ENCODE measurements at regions not wholly inside any gene's neighbourhood (a gene's known extent, or its start where the extent isn't known, plus 50 kb on each side); places are given as distances from the start of the nearest gene placed in this dataset.

DNA sequence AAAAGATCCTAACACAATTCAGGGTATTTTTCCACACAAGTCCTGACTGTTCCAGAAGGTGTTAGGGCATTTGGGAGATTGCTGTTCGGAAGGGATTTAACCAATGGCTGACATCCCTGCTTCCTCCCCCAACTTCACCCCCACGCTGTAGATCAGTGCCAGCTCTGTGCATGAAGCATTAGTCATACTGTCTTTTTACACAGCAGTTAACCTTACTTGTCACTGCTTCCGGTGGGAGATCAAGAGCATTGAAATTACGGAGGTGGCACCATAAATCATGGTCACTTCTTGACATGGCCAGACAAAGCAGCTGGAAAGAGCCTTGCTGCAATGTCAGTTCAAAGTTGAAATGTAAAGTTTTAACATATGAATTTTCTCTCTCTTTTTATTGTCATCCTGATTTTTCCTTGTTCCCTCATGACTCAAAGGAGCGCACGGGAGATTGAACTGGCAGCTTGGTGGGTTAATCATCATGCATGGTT, 70.2 kb downstream of the HRH4 start:
- in situ Hi-C loops (cut with HindIII; ENCODE audit: low sequenced_read_pairs): no loop called here

- in situ Hi-C loops (cut with HindIII; ENCODE audit: low sequenced_read_pairs): no loop called here
Observed at GRCh38 chr18:24534271-24534670, 73.8 kb downstream of the HRH4 start.

GRCh38 chr18:24534737-24535136, 74.3 kb downstream of the HRH4 start:
- in situ Hi-C loops (cut with HindIII; ENCODE audit: low sequenced_read_pairs): no loop called here

DNA sequence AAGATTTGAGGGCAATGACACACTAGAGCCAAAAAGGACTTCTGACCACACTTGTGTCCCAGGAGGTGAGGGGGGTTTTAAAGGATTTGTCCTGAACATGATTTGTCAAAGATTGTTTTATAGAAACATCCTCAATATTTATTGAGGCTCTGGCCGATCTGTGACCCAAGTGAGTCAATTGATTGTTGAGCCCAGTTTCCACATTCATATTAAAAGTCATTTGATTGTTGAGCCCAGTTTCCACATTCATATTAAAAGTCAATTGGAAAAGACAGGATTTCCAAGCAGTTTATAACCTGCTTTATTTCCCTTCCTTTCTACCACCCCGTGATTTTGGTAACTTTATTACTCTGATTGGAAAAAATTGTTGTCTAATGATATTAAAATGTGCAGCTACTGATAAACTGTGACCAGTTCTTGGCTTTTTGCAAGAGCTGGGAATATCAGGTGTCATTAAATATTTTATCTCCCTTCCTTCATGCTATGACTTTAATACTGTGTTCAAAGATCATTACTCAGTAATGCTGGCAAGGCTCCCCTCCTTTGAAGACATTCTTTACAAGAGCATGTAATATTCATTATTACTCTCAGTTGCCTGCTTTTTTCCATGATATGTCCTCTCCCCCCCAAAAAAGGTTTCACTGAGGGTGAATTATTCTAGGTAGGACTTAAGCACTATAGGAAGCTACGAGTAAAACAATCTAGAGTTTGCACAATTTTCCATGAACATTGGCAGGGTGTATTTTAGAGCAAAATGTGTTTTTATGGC, 75.3 kb downstream of the HRH4 start:
- in situ Hi-C loops (cut with HindIII; ENCODE audit: low sequenced_read_pairs): no loop called here

DNA sequence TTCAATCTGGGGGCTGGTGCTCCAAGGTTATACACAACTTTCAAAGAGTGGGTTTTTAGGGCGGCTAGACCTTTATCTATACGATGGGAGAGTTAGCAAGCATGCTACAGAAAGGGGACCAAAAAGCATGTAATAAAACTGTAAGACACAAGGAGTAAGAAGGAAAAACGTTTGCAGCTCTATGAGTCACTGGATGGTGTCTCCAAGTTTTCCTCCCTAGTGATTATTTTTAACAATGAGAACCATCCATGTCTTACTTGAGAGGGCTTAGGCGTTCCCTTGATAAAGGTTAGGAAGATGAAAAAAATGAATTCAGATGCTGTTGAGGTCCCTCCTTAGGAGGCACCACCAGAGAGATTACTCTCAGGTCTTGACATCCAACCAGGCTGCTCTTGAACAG, 75.9 kb downstream of the HRH4 start:
- in situ Hi-C loops (cut with HindIII; ENCODE audit: low sequenced_read_pairs): no loop called here

DNA sequence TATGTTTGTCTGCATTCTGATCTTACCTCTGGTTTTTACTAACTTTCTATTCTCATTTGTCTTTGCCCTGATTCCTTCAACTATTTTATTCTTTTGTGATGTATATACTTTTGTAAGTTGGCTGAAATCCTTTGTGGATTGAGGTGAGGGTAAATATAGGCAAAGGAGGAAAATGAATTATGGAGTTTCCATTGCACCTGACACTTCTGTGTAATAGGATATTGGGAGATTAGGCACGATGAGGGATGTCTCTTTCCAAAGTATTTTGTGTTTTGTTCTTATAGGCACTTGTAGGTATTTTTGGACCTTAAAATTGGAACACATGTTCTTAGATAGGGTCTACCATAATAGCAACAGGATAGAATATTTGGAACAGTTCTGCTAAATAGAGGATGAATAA, 76.4 kb downstream of the HRH4 start:
- in situ Hi-C loops (cut with HindIII; ENCODE audit: low sequenced_read_pairs): no loop called here

- in situ Hi-C loops (cut with HindIII; ENCODE audit: low sequenced_read_pairs): no loop called here
Observed at GRCh38 chr18:24538414-24539264, 78.2 kb downstream of the HRH4 start.

DNA sequence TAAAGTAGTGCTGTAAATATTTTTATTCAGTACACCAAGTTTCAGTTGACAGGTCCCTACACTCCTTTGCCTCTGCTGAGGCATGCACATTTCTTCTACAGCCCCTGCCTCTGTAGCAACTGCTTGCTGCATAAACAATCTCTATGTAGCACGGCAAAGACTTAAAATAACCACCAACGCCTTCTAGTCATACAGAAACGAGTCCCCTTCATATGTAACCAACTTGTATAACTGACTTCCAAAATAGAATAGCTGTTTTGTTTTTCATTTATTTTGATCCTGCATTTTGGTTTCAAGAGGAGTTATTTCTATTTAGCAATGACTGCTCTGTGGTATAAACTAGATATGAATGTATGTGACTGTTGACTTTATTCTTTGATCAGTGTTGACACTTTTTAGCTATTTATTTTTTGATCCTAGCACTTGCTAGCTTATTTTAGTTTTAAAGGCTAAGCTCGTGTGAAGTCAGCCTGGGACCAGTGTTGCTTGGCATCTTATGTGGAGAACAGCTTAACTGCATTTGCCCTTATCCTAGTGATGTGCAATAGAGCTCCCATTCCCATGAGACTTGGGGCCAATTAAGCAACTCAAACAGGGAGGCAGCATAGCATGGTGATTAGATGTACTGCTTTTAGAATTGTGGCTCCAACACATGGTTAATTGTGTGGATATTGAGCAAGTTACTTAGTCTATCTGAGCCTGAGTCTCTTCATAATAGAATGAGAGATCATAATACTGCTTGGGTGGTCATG, 79.6 kb downstream of the HRH4 start:
- in situ Hi-C loops (cut with HindIII; ENCODE audit: low sequenced_read_pairs): no loop called here

GRCh38 chr18:24540896-24541295, 80.5 kb downstream of the HRH4 start:
- in situ Hi-C loops (cut with HindIII; ENCODE audit: low sequenced_read_pairs): no loop called here

GRCh38 chr18:24543086-24543794, 82.8 kb downstream of the HRH4 start:
- in situ Hi-C loops (cut with HindIII; ENCODE audit: low sequenced_read_pairs): no loop called here

- in situ Hi-C loops (cut with HindIII; ENCODE audit: low sequenced_read_pairs): no loop called here
Observed at GRCh38 chr18:24543795-24544498, 83.5 kb downstream of the HRH4 start.

GRCh38 chr18:24544949-24545348, 84.5 kb downstream of the HRH4 start:
- in situ Hi-C loops (cut with HindIII; ENCODE audit: low sequenced_read_pairs): no loop called here

DNA sequence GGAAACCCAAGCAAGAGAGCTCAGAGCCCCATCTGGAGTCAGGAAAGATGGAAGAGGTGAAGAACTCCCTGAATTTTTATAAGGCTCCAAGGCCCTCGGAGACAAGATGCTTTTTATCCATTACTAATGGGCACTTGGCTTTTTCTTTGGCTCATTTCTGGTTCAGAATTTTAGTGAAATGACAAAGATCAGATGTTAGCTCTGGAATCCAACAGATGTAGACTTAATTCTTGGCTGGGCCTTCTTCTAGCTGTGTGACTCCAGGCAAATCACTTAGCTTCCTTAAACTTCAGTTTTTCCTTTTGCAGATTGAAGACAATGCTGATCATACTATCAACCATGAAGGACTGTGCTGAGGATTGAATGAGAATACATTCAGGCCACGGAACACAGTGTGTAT, 85.2 kb downstream of the HRH4 start:
- in situ Hi-C loops (cut with HindIII; ENCODE audit: low sequenced_read_pairs): no loop called here

- in situ Hi-C loops (cut with HindIII; ENCODE audit: low sequenced_read_pairs): no loop called here
Observed at GRCh38 chr18:24546307-24546706, 85.9 kb downstream of the HRH4 start.

- in situ Hi-C loops (cut with HindIII; ENCODE audit: low sequenced_read_pairs): no loop called here
Observed at GRCh38 chr18:24548583-24548982, 88.1 kb downstream of the HRH4 start.

DNA sequence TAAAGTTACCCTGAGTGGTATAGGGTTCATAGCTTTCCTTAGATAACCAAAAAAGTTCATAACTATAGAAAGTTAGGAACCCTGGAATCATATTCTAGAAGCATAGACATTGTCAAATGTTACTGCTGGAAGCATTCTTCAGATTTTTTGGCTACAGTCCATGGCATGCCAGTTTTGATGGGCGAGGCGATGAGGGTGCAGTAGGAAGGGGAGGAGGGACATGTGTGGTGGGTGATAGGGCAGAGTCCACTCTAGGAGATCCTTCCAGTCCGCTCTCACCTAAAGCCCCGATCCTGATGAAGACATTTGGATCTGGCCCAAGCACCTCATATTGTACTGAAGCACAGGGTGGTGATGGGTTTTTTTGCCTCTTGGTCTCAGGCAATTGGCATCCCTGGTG, 91.8 kb downstream of the HRH4 start:
- in situ Hi-C loops (cut with HindIII; ENCODE audit: low sequenced_read_pairs): no loop called here

DNA sequence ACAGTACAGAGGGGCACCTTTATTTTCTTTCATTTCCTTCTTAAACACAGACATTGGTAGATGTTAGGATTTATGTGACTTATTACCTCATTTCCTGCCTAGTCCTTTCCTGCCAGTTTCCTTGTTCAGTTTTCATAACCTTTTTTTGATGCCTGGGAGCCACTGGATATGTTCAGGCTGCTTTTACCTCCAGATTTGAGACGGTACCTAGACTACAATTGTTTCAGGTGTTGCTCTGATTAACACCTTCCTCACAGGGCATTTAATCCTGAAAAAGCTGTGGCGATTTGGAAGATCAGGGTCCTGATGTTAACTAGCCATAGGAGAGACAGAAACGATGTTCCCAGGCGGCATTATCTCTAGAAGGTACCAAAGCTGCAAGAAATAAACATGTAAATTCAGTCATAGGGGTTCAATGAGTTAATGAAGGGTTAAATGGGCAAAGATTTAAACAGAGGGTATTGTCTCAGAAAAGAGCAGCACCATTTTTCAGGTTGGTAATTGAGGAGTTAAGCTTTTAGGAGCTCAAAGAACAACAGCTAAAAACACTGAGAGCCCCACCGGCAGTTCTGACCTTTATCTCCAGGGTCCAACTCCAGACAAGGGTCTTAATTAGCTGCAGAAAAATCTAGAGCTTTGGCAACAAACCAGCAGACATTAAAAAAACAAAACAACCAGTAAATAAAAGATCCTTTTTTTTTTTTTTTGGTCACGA, 93.3 kb downstream of the HRH4 start:
- in situ Hi-C loops (cut with HindIII; ENCODE audit: low sequenced_read_pairs): no loop called here

- in situ Hi-C loops (cut with HindIII; ENCODE audit: low sequenced_read_pairs): no loop called here
Observed at GRCh38 chr18:24558403-24558802, 98.0 kb downstream of the HRH4 start.

DNA sequence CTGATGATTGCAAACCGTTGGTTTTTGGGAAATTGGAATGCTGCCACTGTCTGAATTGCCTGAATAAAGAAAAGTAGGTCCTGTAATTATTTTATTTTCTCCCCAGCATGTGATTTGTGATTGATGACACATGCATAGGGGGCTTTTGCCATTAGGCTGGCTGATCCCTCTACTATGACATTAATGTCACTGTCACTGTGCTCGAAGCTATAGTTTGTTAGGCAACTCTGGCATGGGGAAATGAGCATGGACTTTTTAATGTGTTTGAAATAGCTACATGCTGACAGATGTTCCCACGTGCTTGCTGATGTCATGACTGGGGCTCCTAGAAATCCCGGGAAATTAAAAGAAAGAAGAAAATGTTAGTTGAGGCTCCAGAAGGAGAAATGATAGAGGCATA, 99.1 kb downstream of the HRH4 start:
- in situ Hi-C loops (cut with HindIII; ENCODE audit: low sequenced_read_pairs): no loop called here
